H1 (cell line): ENCODE measurements at regions not wholly inside any gene's neighbourhood (a gene's known extent, or its start where the extent isn't known, plus 50 kb on each side); places are given as distances from the start of the nearest gene placed in this dataset.

Experiments used
- CTCF ChIA-PET: fragments of 300-600 bp; sonication (Branson Sonifier 250); formaldehyde crosslinking; loops from one replicate; lab custom pipeline; 2021; ENCODE audit not compliant: partially characterized antibody; lab: Charles Lee
- POLR2A ChIA-PET: fragments of 300-600 bp; sonication (Branson Sonifier 250); formaldehyde crosslinking; loops from one replicate; lab custom pipeline; 2021; ENCODE audit warnings: inconsistent platforms; ENCODE audit not compliant: partially characterized antibody; lab: Charles Lee
- DNase-seq, 2 experiments: peaks; one replicate each; pipeline versions ENCODE4 v3.0.0 to v3.0.0-alpha.2; 2010 to 2022; ENCODE audit warnings: low spot score in 2 of 2, low read depth in 1 of 2, mixed read lengths in 1 of 2
- FAIRE-seq: peaks from 2 replicates; lab custom pipeline; 2011; peaks lifted over from hg19 to GRCh38; lab: Jason Lieb, UNC
- H2AFZ ChIP-seq: 2 replicates; pipeline ENCODE4 v1.8.1; 2012; ENCODE audit warnings: low read length, inconsistent platforms
- H2AK5ac ChIP-seq: 2 replicates; pipeline ENCODE4 v1.6.1; 2013; ENCODE audit warnings: low read depth, low read length
- H2BK120ac ChIP-seq: replicated peaks from 2 replicates; pipeline ENCODE3; 2013; ENCODE audit warnings: low read depth, low read length, inconsistent platforms
- H2BK12ac ChIP-seq: 2 replicates; pipeline ENCODE4 v1.6.1; 2013; ENCODE audit warnings: low read depth, low read length
- H2BK15ac ChIP-seq: 2 replicates; pipeline ENCODE4 v1.6.1; 2013; ENCODE audit warnings: low read length
- H2BK20ac ChIP-seq: 2 replicates; pipeline ENCODE4 v1.6.1; 2013; ENCODE audit warnings: low read length
- H2BK5ac ChIP-seq: 2 replicates; pipeline ENCODE4 v1.6.1; 2013; ENCODE audit warnings: low read depth, low read length
- H3K14ac ChIP-seq: 2 replicates; pipeline ENCODE4 v1.6.1; 2013; ENCODE audit warnings: inconsistent platforms; ENCODE audit not compliant: insufficient read length
- H3K18ac ChIP-seq: 2 replicates; pipeline ENCODE4 v1.6.1; 2013; ENCODE audit warnings: low read length; ENCODE audit errors: extremely low read depth
- H3K23ac ChIP-seq: 2 replicates; pipeline ENCODE4 v1.6.1; 2013; ENCODE audit warnings: inconsistent platforms; ENCODE audit not compliant: insufficient read length
- H3K23me2 ChIP-seq: 2 replicates; pipeline ENCODE4 v1.6.1; 2013; ENCODE audit warnings: low read depth, low read length
- H3K27ac ChIP-seq: 2 replicates; pipeline ENCODE4 v1.6.1; 2011; ENCODE audit warnings: low read depth, low read length, inconsistent platforms
- H3K27me3 ChIP-seq, 4 experiments: replicated peaks in 1 of 4; 1 replicate in 1 of 4; 2 replicates in 3 of 4; pipeline versions ENCODE4 v1.6.1 to v1.8.1; 2011 to 2013; ENCODE audit warnings: low read length in 3 of 4, mild to moderate bottlenecking in 3 of 4, inconsistent platforms in 2 of 4, mixed read lengths in 2 of 4, moderate library complexity in 1 of 4; ENCODE audit not compliant: control insufficient read depth in 3 of 4, insufficient read depth in 3 of 4; ENCODE audit errors: extremely low read depth in 1 of 4
- H3K36me3 ChIP-seq, 4 experiments: 2 replicates each; pipeline versions ENCODE4 v1.6.1 to v1.8.1; 2011 to 2013; ENCODE audit warnings: mild to moderate bottlenecking in 4 of 4, low read length in 3 of 4, moderate library complexity in 2 of 4, control low read depth in 1 of 4, inconsistent platforms in 1 of 4; ENCODE audit not compliant: insufficient read depth in 4 of 4, control insufficient read depth in 2 of 4
- H3K4ac ChIP-seq: replicated peaks from 2 replicates; pipeline ENCODE3; 2013; ENCODE audit warnings: low read length, low read depth, mixed read lengths, inconsistent platforms; ENCODE audit not compliant: insufficient read length
- H3K4me1 ChIP-seq, 4 experiments: replicated peaks in 1 of 4; 1 replicate in 1 of 4; 2 replicates in 3 of 4; pipeline versions ENCODE4 v1.6.1 to v1.8.1; 2011 to 2013; ENCODE audit warnings: low read length in 3 of 4, inconsistent platforms in 2 of 4, mixed read lengths in 1 of 4; ENCODE audit not compliant: insufficient read depth in 4 of 4, control insufficient read depth in 3 of 4
- H3K4me2 ChIP-seq, 2 experiments: 2 replicates each; pipeline versions ENCODE4 v1.6.1 to v1.8.1; 2011 to 2013; ENCODE audit warnings: low read depth in 2 of 2, low read length in 2 of 2, control low read depth in 1 of 2, inconsistent platforms in 1 of 2, mild to moderate bottlenecking in 1 of 2; ENCODE audit not compliant: insufficient read depth in 1 of 2
- H3K4me3 ChIP-seq, 4 experiments: fragments of 200-600, 300-600 bp in 1 of 4; sonication (generic), shearing (Covaris generic), sonication (Bioruptor Twin) in 1 of 4; 2 replicates each; pipeline versions ENCODE4 v1.5.1 to v1.8.1; 2011 to 2016; ENCODE audit warnings: low read length in 4 of 4, low read depth in 3 of 4, control low read depth in 2 of 4, inconsistent platforms in 2 of 4, mild to moderate bottlenecking in 2 of 4, mixed read lengths in 1 of 4, moderate library complexity in 1 of 4; ENCODE audit not compliant: insufficient read depth in 2 of 4; ENCODE audit errors: extremely low read depth in 1 of 4
- H3K56ac ChIP-seq: replicated peaks from 2 replicates; pipeline ENCODE3; 2013; ENCODE audit warnings: low read depth, mild to moderate bottlenecking, mixed read lengths, low read length, inconsistent platforms; ENCODE audit not compliant: insufficient read length
- H3K79me1 ChIP-seq: 2 replicates; pipeline ENCODE4 v1.6.1; 2013; ENCODE audit warnings: low read depth, low read length, control low read depth
- H3K79me2 ChIP-seq, 2 experiments: 2 replicates each; pipeline versions ENCODE4 v1.6.1 to v1.8.1; 2012 to 2013; ENCODE audit warnings: low read length in 2 of 2, mild to moderate bottlenecking in 2 of 2, inconsistent platforms in 1 of 2; ENCODE audit not compliant: insufficient read depth in 2 of 2, control insufficient read depth in 1 of 2
- H3K9ac ChIP-seq, 4 experiments: replicated peaks in 1 of 4; 1 replicate in 1 of 4; 2 replicates in 3 of 4; pipeline versions ENCODE4 v1.6.1 to v1.8.1; 2011 to 2013; ENCODE audit warnings: low read depth in 3 of 4, low read length in 3 of 4, control low read depth in 2 of 4, mild to moderate bottlenecking in 2 of 4, moderate library complexity in 2 of 4, inconsistent platforms in 1 of 4; ENCODE audit errors: extremely low read depth in 1 of 4
- H3K9me3 ChIP-seq, 2 experiments: 2 replicates each; pipeline versions ENCODE4 v1.6.1 to v1.8.1; 2012 to 2013; ENCODE audit warnings: mild to moderate bottlenecking in 2 of 2, moderate library complexity in 2 of 2, control low read depth in 1 of 2, inconsistent platforms in 1 of 2, low read depth in 1 of 2, low read length in 1 of 2, mixed read lengths in 1 of 2; ENCODE audit not compliant: insufficient read depth in 2 of 2
- H4K20me1 ChIP-seq, 2 experiments: replicated peaks in 1 of 2; 2 replicates each; pipeline versions ENCODE3 to v1.8.1; 2011 to 2013; ENCODE audit warnings: inconsistent platforms in 2 of 2, low read length in 2 of 2, mild to moderate bottlenecking in 1 of 2; ENCODE audit not compliant: insufficient read depth in 2 of 2, control insufficient read depth in 1 of 2
- H4K5ac ChIP-seq: 2 replicates; pipeline ENCODE4 v1.6.1; 2013; ENCODE audit warnings: low read length, low read depth, mixed read lengths, inconsistent platforms; ENCODE audit not compliant: insufficient read length
- H4K8ac ChIP-seq: 2 replicates; pipeline ENCODE4 v1.8.0; 2013; ENCODE audit warnings: mild to moderate bottlenecking, moderate library complexity, low read length, inconsistent platforms; ENCODE audit not compliant: insufficient read depth; ENCODE audit errors: extremely low read depth
- H4K91ac ChIP-seq: replicated peaks from 2 replicates; pipeline ENCODE3; 2013; ENCODE audit warnings: low read length, mixed read lengths, inconsistent platforms; ENCODE audit not compliant: insufficient read length
- ATF2 ChIP-seq: IDR thresholded peaks from 2 replicates; pipeline ENCODE4 v1.6.1; 2012; ENCODE audit warnings: low read length, inconsistent platforms
- BCL11A ChIP-seq, 2 experiments: IDR thresholded peaks; one replicate each; pipeline ENCODE4 v1.6.1; 2011; ENCODE audit warnings: low read depth in 2 of 2, low read length in 2 of 2, mild to moderate bottlenecking in 2 of 2
- CREB1 ChIP-seq: IDR thresholded peaks from 2 replicates; pipeline ENCODE4 v1.6.1; 2012; ENCODE audit warnings: inconsistent platforms
- CTCF ChIP-seq, 3 experiments: IDR thresholded peaks; 1 replicate in 2 of 3; 2 replicates in 1 of 3; pipeline versions ENCODE4 v1.5.1 to v1.6.1; 2011; ENCODE audit warnings: low read length in 3 of 3, mild to moderate bottlenecking in 3 of 3, inconsistent platforms in 2 of 3, low read depth in 1 of 3, moderate library complexity in 1 of 3; ENCODE audit not compliant: insufficient read depth in 1 of 3; ENCODE audit errors: control extremely low read depth in 1 of 3
- POLR2AphosphoS5 ChIP-seq: IDR thresholded peaks from 2 replicates; pipeline ENCODE4 v1.6.1; 2011; ENCODE audit warnings: low read depth, low read length
- RAD21 ChIP-seq, 2 experiments: IDR thresholded peaks in 1 of 2; conservative IDR thresholded peaks in 1 of 2; 2 replicates each; pipeline ENCODE4 v1.6.1; 2011; ENCODE audit warnings: low read depth in 2 of 2, low read length in 2 of 2, improper control_type of control experiment in 1 of 2, inconsistent platforms in 1 of 2, mild to moderate bottlenecking in 1 of 2, moderate library complexity in 1 of 2
- SIX5 ChIP-seq: IDR thresholded peaks from 2 replicates; pipeline ENCODE4 v1.6.1; 2011; ENCODE audit warnings: mild to moderate bottlenecking, low read depth, low read length
- TAF1 ChIP-seq: IDR thresholded peaks from 2 replicates; pipeline ENCODE4 v1.6.1; 2011; ENCODE audit warnings: mild to moderate bottlenecking, low read depth, low read length
- TEAD4 ChIP-seq: IDR thresholded peaks from 2 replicates; pipeline ENCODE4 v1.6.1; 2012; ENCODE audit warnings: low read depth, low read length, inconsistent platforms, mixed read lengths
- YY1 ChIP-seq: IDR thresholded peaks from 2 replicates; pipeline ENCODE4 v1.6.1; 2011; ENCODE audit warnings: low read depth, mild to moderate bottlenecking, low read length
- WGBS, 2 experiments: shearing (Covaris generic) in 1 of 2; methylation state at CpG; one replicate each; pipeline versions ENCODE4 v1.1.6 to v1.1.7; 2013 to 2015; ENCODE audit warnings: low lambda C conversion rate in 2 of 2, mixed read lengths in 2 of 2, inconsistent platforms in 1 of 2, low coverage in 1 of 2, missing lambda C conversion rate in 1 of 2; ENCODE audit not compliant: insufficient replicate concordance in 2 of 2, insufficient coverage in 1 of 2, insufficient read length in 1 of 2; ENCODE audit errors: extremely low coverage in 1 of 2, missing lambda C conversion rate in 1 of 2; 5-methylcytosine and 5-hydroxymethylcytosine counted together

- Histone ChIP-seq H3K9me3 (no peaks in the 10 kb centered on the region), H3K4me3 (no peak overlapping the region), H3K9ac (no peak overlapping the region), H3K4me1 (no peaks in the 10 kb centered on the region), H3K18ac (no peak overlapping the region), H4K5ac (no peak overlapping the region), H3K79me1 (no peaks in the 10 kb centered on the region), H3K36me3 (no peaks in the 10 kb centered on the region), H3K23me2 (no peaks in the 10 kb centered on the region), H3K56ac (no peak overlapping the region), H2BK5ac (no peak overlapping the region), H2BK15ac (no peak overlapping the region), H3K27ac (no peak overlapping the region), H4K20me1 (no peaks in the 10 kb centered on the region), H4K91ac (no peak overlapping the region), H3K27me3 (no peaks in the 10 kb centered on the region), H3K4me2 (no peak overlapping the region), H3K4ac (no peak overlapping the region), H2BK120ac (no peak overlapping the region), H3K14ac (no peak overlapping the region), H2AK5ac (no peak overlapping the region), H4K8ac (no peak overlapping the region), H2BK20ac (no peak overlapping the region), H3K79me2 (no peaks in the 10 kb centered on the region), H2AFZ (no peak overlapping the region), H2BK12ac (no peak overlapping the region), H3K23ac (no peak overlapping the region)
- POLR2A ChIA-PET = interaction anchor here (0.6 kb wide), 1 partner anchor 288 kb away, joined by 3 read pairs; no protein-coding TSS in a partner anchor
- WGBS, 2 experiments = 90% methylated on average over 5 of the region's 5 CpGs; no CpG with 5 or more reads in 1 of the 2 experiments
- DNase-seq = no peak
- no peak for FAIRE-seq
- CTCF ChIA-PET = no interaction called here
- TF ChIP-seq BCL11A (IDR thresholded peaks at IDR 0.05; ENCODE audit: low read depth in 2 of 2, low read length in 2 of 2) (no peak), CTCF (IDR thresholded peaks at IDR 0.05; ENCODE audit: control extremely low read depth in 1 of 3, insufficient read depth in 1 of 3, low read depth in 1 of 3, low read length in 3 of 3) (no peak), TAF1 (no peak), RAD21 (IDR thresholded peaks at IDR 0.05 in 1 of 2, conservative IDR thresholded peaks at IDR 0.05 in 1 of 2; ENCODE audit: low read depth in 2 of 2, low read length in 2 of 2) (no peak), SIX5 (no peak), YY1 (no peak), POLR2AphosphoS5 (no peak), ATF2 (no peak), TEAD4 (no peak), CREB1 (no peak)
These were observed 124.2 kb upstream of the MKLN1 start for GRCh38 chr7:131203291-131203976.
